ENCODE measurements at regions not wholly inside any gene's neighbourhood (a gene's known extent, or its start where the extent isn't known, plus 50 kb on each side); places are given as distances from the start of the nearest gene placed in this dataset.

- ATAC-seq (no peak), DNase-seq (ENCODE audit: low read depth, low spot score) (no peak)
- ChIA-PET CTCF (no interaction called here), POLR2A (no interaction called here)
- Histone ChIP-seq H3K9me3 (ENCODE audit: control insufficient read depth, insufficient read depth, low read depth, low read length) (no peaks in the 10 kb centered on the region), H3K27ac (ENCODE audit: low read length) (no peak overlapping the region), H3K4me1 (ENCODE audit: control insufficient read depth, insufficient read depth, low read length) (no peaks in the 10 kb centered on the region), H3K4me3 (ENCODE audit: low read depth in 2 of 2, low read length in 2 of 2) (no peak overlapping the region), H3K27me3 (ENCODE audit: control insufficient read depth, insufficient read depth, low read length) (no peaks in the 10 kb centered on the region), H3K36me3 (ENCODE audit: control insufficient read depth, insufficient read depth, low read length) (no peaks in the 10 kb centered on the region)
- in situ Hi-C loops (cut with HindIII; ENCODE audit: low pct_unique_long_range_greater_than_20kb, low sequenced_read_pairs) (no loop called here), intact Hi-C loops (cut with micrococcal nuclease; ENCODE audit: unreplicated experiment) (no loop called here)
- TF ChIP-seq, protein P1, sequence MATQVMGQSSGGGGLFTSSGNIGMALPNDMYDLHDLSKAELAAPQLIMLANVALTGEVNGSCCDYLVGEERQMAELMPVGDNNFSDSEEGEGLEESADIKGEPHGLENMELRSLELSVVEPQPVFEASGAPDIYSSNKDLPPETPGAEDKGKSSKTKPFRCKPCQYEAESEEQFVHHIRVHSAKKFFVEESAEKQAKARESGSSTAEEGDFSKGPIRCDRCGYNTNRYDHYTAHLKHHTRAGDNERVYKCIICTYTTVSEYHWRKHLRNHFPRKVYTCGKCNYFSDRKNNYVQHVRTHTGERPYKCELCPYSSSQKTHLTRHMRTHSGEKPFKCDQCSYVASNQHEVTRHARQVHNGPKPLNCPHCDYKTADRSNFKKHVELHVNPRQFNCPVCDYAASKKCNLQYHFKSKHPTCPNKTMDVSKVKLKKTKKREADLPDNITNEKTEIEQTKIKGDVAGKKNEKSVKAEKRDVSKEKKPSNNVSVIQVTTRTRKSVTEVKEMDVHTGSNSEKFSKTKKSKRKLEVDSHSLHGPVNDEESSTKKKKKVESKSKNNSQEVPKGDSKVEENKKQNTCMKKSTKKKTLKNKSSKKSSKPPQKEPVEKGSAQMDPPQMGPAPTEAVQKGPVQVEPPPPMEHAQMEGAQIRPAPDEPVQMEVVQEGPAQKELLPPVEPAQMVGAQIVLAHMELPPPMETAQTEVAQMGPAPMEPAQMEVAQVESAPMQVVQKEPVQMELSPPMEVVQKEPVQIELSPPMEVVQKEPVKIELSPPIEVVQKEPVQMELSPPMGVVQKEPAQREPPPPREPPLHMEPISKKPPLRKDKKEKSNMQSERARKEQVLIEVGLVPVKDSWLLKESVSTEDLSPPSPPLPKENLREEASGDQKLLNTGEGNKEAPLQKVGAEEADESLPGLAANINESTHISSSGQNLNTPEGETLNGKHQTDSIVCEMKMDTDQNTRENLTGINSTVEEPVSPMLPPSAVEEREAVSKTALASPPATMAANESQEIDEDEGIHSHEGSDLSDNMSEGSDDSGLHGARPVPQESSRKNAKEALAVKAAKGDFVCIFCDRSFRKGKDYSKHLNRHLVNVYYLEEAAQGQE (IDR thresholded peaks at IDR 0.05; ENCODE audit: insufficient read depth in 1 of 2, low read depth in 2 of 2, low read length in 1 of 2) = no peak
- TF ChIP-seq TCF7L2 (IDR thresholded peaks at IDR 0.05; ENCODE audit: low read depth, low read length) (no peak), CTCF (IDR thresholded peaks at IDR 0.05) (no peak), POLR2AphosphoS5 (IDR thresholded peaks at IDR 0.05; ENCODE audit: low read depth, low read length) (no peak), SIN3A (IDR thresholded peaks at IDR 0.05; ENCODE audit: borderline replicate concordance, insufficient read depth, low read depth, low read length) (no peak)
- no TSS peak for BruUV-seq (replicated peaks)
Observed at GRCh38 chr1:232553050-232553754, 76.7 kb downstream of the SIPA1L2 start.

GRCh38 chr1:232551386-232551785, 78.5 kb downstream of the SIPA1L2 start:
- in situ Hi-C loops (cut with HindIII; ENCODE audit: low pct_unique_long_range_greater_than_20kb, low sequenced_read_pairs) = no loop called here
- ChIA-PET CTCF (no interaction called here), POLR2A (interaction anchor here (0.6 kb wide), 1 partner anchor 1896 kb away, joined by 5 read pairs; no protein-coding TSS in a partner anchor)
- H3K27me3 ChIP-seq (ENCODE audit: control insufficient read depth, insufficient read depth, low read length) = no peaks in the 10 kb centered on the region
- BruUV-seq (replicated peaks) = no TSS peak
- TF ChIP-seq, protein P1 (IDR thresholded peaks at IDR 0.05; ENCODE audit: insufficient read depth in 1 of 2, low read depth in 2 of 2, low read length in 1 of 2) = no peak
- TF ChIP-seq SIN3A (IDR thresholded peaks at IDR 0.05; ENCODE audit: borderline replicate concordance, insufficient read depth, low read depth, low read length) = no peak
- no peak for TF ChIP-seq CTCF (IDR thresholded peaks at IDR 0.05)
- TF ChIP-seq TCF7L2 (IDR thresholded peaks at IDR 0.05; ENCODE audit: low read depth, low read length) = no peak
- TF ChIP-seq POLR2AphosphoS5 (IDR thresholded peaks at IDR 0.05; ENCODE audit: low read depth, low read length) = no peak
- DNase-seq (ENCODE audit: low read depth, low spot score) (no peak), ATAC-seq (no peak)
- H3K36me3 ChIP-seq (ENCODE audit: control insufficient read depth, insufficient read depth, low read length) = no peaks in the 10 kb centered on the region
- intact Hi-C loops (cut with micrococcal nuclease; ENCODE audit: unreplicated experiment) = no loop called here
- no peaks in the 10 kb centered on the region for H3K9me3 ChIP-seq (ENCODE audit: control insufficient read depth, insufficient read depth, low read depth, low read length)
- H3K4me1 ChIP-seq (ENCODE audit: control insufficient read depth, insufficient read depth, low read length) = no peaks in the 10 kb centered on the region; the same call in 1 of the 2 replicates
- H3K4me3 ChIP-seq (ENCODE audit: low read depth in 2 of 2, low read length in 2 of 2) = no peak overlapping the region
- no peak overlapping the region for H3K27ac ChIP-seq (ENCODE audit: low read length)
